ENCODE measurements at regions not wholly inside any gene's neighbourhood (a gene's known extent, or its start where the extent isn't known, plus 50 kb on each side); places are given as distances from the start of the nearest gene placed in this dataset.

DNA sequence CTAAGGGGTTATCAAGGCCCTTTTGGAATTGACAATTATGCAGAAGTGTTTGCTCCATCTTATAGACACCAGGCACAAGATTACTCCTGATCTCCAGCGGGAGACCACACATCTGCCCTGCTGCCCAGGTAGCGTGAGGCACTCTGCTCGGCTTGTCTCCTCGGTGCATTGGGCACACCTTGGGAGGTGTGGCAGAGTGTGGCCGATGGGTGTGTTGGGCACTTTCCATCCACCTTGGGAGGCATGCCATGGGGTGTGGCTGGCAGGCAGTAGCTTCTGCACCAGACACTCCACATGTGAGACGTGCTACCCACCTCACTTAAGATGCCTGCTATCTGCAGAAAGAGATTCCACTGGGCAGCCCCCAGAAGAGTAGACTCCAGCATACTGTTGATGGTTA is 54.1 kb downstream of the GADD45G start:
- TF ChIP-seq RAD21 (conservative IDR thresholded peaks at IDR 0.05) = no peak
- no peak for TF ChIP-seq CTCF (IDR thresholded peaks at IDR 0.05; ENCODE audit: poor library complexity, severe bottlenecking)
- no peak for TF ChIP-seq EP300 (conservative IDR thresholded peaks at IDR 0.05; ENCODE audit: poor library complexity, severe bottlenecking)
- no peak for TF ChIP-seq EZH2 (IDR thresholded peaks at IDR 0.05; ENCODE audit: borderline replicate concordance, insufficient read depth, low read length, poor library complexity, severe bottlenecking)
- TF ChIP-seq MXI1 (conservative IDR thresholded peaks at IDR 0.05; ENCODE audit: poor library complexity, severe bottlenecking) = no peak
- no peak for TF ChIP-seq TAF1 (IDR thresholded peaks at IDR 0.05; ENCODE audit: low read depth)
- TF ChIP-seq SMC3 (conservative IDR thresholded peaks at IDR 0.05; ENCODE audit: poor library complexity) = no peak
- TF ChIP-seq REST (IDR thresholded peaks at IDR 0.05; ENCODE audit: borderline replicate concordance) = no peak
